ENCODE measurements at regions not wholly inside any gene's neighbourhood (a gene's known extent, or its start where the extent isn't known, plus 50 kb on each side); places are given as distances from the start of the nearest gene placed in this dataset.

DNA sequence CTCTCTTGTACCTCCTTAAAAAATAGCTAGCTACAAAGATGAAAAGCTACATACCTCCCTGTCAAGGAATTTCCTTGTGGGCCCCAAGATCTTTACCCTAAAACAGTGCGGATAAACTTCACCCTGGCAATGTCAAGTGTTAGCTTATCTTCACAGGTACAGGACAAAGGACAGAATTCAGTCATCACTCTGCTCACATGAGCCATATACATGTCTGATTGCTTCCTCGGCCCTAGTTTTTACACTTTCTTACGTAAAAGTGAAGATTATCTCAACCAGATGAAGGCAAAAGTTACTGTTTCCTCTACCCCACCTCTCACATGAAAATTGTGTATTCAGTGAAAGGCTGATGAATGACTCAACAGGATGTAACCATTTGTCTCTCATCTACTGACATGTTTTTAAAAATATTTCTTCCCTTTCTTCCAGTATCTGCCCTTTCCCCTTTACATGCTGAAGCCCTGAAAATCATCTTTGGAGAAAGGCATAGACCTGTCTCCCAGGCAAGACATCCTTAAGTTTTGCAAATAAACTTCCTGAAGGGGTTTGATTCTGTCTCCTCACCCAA, 890.1 kb downstream of the GALC start:
- TF ChIP-seq, protein P1, sequence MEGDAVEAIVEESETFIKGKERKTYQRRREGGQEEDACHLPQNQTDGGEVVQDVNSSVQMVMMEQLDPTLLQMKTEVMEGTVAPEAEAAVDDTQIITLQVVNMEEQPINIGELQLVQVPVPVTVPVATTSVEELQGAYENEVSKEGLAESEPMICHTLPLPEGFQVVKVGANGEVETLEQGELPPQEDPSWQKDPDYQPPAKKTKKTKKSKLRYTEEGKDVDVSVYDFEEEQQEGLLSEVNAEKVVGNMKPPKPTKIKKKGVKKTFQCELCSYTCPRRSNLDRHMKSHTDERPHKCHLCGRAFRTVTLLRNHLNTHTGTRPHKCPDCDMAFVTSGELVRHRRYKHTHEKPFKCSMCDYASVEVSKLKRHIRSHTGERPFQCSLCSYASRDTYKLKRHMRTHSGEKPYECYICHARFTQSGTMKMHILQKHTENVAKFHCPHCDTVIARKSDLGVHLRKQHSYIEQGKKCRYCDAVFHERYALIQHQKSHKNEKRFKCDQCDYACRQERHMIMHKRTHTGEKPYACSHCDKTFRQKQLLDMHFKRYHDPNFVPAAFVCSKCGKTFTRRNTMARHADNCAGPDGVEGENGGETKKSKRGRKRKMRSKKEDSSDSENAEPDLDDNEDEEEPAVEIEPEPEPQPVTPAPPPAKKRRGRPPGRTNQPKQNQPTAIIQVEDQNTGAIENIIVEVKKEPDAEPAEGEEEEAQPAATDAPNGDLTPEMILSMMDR (IDR thresholded peaks at IDR 0.05; ENCODE audit: borderline replicate concordance, extremely low read depth, low read length, poor library complexity, severe bottlenecking): no peak
- no peak for TF ChIP-seq EZH2 (IDR thresholded peaks at IDR 0.05; ENCODE audit: borderline replicate concordance, low read depth, low read length, severe bottlenecking)
